Islet precursor cell (in vitro differentiated cells): ENCODE measurements at regions not wholly inside any gene's neighbourhood (a gene's known extent, or its start where the extent isn't known, plus 50 kb on each side); places are given as distances from the start of the nearest gene placed in this dataset.

Experiments
- DNase-seq: peaks from one replicate; pipeline ENCODE4 v3.0.0-alpha.2; 2018

DNA sequence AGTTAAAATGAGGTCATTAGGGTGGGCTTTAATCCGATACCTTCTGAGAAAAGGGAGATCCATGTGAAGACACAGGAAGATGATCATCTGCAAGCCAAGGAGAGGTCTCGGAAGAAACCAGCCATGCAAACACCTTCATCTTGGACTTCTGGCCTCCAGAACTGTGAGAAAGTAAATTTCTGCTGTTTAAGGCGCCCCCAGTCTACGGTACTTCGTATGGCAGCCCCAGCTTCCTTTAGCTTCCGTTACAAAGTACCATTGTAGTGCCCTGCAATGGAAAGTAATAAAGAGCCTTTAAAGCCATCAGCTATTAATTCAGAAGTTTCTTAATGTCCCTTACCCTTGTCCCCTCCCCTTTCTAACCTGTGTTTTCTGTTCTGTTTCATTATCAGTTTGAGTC lies 308.1 kb downstream of the AACS start:
- DNase-seq = no peak

DNA sequence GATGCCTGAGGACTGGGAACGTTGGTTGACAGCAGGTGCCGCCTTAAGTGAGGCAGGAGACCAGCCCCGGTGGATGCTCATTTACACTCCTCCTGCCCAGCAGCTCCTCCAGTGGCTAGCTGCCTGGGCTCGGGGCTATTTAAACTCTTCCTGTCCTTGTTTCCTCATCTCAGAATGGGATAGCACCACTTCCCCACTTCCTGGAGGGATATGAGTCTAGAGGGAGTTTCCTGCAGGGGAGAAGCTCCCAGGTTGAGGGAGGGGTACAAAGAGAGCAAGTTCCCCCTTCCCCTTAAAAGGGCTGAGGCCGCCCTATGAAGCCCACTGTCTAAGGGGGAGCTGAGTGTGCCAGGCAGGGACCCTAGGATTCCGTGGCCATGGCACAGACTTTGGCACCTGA lies 311.2 kb downstream of the AACS start:
- DNase-seq = no peak

DNA sequence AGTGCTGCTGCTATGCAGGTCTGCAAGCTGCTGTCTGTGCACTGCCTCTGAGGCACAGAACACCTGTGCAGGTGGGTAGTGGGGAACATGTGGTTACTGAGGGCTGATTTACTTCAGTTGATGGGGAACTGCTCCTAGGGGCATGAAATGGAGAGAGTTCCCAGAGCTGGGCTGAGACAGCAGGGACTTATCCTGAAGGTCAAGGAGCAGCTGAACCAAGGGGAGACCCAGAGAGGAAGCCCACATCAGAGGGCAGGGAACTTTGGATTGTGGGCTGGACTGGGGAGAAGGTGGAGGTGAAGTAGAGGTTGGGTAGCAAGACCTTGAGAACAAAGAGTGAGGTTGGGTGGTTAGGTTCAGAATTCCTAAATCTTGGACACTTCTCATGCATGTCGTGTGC lies 311.9 kb downstream of the AACS start:
- DNase-seq = no peak

DNA sequence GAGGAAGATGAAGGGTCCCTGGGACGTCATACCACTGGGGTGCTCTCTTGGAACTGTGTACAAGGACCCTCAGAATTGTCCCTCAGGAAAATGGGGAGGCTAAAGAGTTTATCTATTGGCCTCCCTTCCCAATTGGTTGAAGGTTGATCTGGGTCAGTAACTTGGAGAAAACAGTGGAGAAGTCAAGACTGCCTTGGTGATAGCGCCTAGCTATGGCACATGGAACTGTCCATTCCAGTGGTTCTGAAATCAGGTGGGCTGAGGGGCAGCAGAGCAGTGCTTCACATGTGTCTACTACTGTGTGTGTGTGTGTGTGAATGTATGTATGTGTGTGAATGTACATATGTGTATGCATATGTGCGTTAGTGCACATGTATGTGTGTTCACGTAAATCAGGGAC lies 316.1 kb downstream of the AACS start:
- DNase-seq = no peak

DNA sequence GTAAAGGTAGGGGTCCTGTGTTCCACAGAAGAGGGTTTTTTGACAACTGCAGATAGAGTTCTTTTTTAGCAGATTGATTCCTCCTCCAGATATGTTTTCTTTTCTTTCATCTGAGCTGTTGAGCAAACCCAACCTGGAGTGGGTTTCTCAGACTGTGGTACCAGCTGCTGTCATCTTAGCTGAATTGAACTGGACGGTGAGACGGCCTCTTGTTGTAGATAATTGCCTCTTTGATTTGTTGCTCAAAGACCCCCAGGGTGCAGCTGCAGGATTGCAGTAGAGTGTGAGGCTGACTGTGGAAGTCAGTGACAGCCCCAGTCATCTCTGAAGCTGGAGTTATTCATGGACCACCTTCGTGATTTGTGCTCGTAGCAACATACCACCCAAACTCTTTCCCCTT lies 317.7 kb downstream of the AACS start:
- no peak for DNase-seq

DNA sequence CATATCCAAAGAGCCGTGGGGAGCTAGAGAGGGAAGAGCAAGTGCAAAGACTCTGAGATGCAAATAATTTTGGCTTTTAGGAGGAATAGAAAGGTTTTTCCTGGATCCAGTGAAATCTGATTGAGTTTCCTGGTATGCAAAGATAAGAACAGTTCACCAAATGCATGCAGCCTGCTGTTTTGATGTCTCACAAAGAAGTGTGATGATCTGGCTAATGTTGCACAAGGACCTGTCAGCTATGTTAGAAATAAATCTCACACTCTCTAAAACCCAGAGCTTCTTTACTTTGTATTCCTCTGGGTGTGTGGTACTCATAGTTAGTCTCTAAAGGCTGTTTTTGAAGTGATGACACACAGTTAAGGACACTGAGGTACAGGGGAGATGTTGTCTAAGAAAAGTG lies 321.4 kb downstream of the AACS start:
- no peak for DNase-seq

DNA sequence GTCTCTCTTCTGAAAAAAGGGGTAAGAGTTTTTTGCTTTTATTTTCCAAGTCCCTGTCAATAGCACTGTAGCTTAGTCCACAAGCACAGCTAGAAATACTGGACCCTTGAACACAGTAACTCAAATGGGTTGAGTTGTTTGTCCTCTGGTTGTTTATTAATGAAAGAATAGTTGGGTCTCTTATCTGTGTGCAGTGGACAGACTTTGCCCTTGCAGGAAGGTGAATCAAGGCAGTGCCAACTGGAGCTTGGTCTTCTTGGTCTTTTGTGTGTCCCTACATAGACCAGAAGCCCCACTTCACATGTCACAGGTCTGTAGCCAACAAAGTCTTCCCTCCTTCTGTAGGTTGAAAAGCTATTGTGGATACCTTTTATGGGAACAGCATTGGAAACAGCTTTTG lies 322.0 kb downstream of the AACS start:
- no peak for DNase-seq

DNA sequence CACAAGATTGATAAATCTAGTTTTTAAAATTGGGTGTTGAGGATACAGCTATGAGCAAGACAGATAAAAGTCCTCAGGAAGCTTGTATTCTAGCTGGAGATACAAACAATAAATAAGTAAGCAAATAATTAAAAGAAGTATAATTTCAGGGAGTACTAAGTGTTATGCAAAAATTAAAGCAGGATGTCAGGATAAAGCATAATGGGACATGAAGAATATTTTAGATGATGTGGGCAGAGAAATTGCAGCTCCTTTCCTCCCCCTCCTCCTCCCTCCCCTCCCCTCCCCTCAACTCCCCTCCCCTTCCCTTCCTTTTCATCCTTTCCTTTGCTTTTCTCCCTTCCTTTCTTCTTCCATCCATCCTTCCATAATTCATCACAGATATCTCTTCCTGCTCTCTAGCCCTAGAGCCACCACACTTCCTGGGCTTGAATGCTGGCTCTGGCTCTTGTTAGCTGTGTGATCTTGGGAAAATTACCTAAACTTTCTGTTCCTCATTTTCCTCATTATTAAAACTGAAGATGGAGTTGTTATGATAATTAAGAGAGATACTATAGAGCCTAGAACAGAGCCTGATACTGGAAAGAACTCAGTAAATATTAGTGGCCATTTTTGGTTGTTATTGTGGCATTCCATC lies 323.9 kb downstream of the AACS start:
- DNase-seq = no peak

DNA sequence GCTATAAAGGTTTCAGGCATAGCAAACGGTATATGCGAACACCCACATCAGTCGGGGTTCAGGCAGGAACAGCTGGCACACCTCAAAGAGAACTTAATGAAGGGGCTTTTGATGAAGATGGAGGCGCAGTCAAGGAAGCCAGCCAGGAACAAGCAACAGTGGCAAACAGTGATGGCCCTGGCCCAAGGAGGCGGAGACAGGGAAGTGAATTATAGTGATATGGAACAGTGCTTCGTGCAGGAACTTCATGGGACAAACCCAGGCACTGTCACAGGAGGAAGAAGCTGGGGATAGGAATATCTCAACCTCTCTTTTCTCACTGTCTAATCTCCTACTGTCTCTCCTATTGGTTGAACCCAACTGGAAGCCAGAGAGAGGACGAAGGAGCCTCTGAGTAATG lies 328.3 kb downstream of the AACS start:
- DNase-seq = no peak

DNA sequence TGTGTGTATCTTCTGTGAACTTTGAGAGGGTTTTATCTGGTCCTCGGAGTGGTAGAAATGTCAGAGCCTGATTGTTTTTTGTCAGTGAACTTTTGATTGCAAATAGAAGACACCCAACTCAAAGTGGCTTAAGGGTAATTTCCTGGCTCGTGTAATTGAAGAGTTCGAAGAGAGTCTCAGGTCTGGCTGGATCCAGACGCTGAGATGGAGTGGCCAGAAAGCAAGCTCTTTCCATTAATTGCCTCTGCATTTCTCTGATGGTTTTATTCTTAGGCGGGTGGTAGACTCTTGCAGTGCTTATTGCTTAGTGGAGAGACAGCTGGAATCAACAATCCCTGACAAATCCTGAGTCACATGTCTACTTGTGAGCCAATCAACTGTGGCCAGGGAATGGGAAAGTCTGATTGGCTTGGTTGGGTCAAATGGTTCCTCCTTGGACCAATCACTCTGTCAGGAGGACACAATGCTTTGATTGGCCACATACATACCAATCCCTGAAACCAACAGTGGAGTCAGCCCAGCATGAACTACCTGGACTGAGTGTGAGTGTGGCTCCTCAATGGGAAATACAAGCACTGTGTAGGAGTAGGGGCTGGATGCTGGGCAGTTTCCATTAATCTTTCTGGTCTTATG lies 330.5 kb downstream of the AACS start:
- no peak for DNase-seq

DNA sequence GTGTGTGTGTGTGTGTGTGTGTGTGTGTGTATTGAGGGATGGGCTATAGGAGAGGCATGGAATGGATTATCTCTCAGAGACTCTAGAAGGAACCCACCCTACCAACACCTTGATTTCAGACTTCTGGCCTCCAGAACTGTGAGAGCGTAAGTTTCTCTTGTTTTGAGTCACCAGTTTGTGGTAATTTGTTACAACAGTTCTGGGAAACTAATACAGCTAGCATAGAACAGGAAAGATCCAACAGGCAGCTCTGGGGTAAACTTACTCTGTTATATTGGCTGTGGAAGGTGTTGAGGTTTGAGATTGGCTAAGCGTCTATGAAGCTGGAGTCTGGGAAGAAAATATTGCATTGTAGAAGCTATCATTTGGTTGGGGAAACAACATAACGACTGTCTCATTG lies 334.3 kb downstream of the AACS start:
- no peak for DNase-seq

DNA sequence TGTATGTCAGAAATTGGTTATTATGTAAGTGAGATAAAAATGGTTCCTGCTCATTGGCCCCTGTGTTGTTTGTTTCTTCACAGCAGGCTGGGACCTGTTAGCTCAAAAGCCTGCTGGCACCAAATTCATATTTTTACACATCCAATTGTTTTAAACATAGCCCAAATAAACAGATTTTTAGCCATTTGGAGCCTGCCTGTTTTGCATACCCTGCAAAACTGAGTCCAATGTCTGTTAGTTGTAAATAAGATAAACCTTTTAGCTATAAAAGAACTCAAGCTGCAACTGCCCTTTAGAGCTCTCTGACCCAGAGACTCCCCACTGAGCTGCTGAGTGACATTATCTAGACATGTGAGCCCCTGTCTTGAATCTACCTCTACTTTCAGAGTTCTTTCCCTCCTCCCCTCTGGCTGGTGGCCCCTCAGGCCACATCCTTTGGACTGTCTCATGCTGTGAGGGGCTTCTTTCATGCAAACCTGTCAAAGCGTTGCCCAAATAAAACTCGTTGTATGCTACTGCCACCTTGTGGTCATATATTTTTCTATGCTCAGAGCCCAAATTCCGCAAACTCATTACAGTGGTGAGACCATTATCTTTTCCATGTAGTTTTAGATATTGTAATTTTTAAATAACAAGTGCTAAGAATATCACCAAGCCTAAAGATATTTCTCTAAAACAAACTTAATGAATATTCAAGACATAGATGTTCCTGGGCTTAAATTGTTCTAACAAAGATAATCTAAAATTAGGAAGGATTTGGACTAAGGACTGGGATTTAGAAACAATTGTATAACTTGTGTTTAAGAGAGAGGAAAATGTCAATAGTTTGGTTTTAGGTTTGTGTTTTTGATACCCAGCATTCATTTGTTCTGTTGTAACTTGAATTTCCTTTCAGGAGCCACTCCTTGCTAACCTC lies 337.9 kb downstream of the AACS start:
- DNase-seq = no peak

DNA sequence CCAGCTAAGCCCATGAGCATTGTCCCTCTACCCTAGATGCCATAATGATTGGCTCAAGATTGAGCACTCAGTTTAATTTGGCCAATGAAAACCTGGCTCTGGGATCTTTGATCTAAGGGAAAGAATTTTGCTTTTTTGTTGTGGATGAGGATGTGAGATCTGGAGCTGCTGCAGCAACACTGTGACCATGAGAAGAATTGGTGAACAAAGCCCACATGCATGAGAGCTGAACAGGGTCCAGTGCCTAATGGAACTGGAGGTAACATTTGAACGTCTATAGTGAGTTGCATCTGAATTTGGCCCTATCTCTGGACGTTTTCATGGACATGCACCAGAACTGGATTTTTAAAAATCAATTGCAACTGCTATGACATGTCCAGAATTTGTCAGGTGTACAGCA lies 338.6 kb downstream of the AACS start:
- DNase-seq = no peak

DNA sequence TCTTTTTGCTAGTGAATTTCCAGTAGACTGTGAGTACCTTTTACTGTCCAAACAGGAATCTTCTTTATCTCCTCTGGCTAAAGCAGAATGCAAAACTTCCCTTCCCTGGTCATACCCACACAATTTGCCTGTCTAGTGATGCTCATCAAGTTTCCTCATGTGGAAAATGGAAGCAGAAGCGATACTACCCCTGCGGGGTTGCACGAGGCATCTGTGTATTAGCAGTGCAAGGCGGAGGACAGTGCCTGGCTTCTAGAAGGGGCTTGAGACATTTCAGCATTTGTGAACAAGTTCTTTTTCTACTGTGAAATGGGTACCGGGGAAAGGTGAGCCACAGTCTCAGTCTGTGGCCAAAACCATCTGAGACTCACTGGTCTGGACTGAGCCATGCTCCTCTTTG lies 340.9 kb downstream of the AACS start:
- no peak for DNase-seq

DNA sequence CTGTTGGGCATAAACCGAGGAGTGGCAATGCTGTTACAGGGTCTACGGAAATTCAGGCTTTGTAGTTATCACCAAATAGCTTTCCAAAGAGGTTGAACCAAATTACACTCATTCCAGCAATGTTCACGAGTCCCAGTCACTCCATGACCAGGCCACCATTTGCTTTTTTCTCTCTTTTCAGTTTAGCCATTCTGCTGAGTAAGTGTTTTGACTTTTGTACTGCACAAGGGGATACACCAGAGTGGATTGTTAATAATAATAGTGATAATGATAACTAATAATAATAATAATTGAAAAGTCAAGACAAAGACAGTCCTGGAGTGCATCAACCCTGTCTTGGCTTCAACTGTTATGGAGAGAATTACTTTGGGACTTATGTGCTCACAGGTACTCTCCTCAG lies 343.5 kb downstream of the AACS start:
- no peak for DNase-seq

DNA sequence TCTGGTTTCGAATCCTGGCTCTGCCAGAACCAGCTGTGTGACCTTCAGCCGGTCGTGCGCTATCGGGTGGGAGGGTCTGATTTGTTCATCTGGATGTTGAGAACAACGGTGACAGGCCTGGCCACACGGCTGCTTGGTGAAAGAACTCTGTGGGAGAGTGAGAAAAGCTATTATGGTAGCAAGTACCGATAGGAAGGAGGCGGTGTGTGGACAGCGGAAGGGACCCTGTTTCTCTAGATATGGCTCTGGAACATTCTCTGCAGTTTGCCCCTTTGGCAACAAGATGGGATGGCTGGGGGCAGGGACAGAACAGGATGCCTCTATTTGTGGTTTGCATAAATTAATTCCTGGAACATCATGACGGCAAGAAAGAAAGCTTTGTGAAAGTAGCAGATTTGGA lies 347.3 kb downstream of the AACS start:
- DNase-seq = no peak

DNA sequence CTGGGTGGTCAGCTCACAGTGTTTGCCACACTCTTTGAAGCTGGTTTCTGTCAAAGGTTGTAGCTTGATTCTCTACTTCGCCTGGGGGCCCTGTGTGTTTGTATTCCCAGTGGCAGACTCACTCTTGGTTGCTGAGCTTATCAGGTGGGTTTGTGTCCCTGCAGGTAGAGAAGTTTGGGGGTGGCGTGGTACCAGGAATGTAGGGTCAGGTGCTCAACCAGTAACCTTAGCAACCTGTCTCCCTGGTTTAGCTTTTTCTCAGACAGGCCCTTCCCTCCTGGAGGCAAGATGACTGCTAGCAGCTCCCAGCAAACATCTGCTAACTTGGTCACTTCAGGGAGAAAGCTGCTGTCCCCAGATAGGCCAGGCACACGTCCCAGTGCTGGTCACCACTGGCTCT lies 352.2 kb downstream of the AACS start:
- DNase-seq = no peak

DNA sequence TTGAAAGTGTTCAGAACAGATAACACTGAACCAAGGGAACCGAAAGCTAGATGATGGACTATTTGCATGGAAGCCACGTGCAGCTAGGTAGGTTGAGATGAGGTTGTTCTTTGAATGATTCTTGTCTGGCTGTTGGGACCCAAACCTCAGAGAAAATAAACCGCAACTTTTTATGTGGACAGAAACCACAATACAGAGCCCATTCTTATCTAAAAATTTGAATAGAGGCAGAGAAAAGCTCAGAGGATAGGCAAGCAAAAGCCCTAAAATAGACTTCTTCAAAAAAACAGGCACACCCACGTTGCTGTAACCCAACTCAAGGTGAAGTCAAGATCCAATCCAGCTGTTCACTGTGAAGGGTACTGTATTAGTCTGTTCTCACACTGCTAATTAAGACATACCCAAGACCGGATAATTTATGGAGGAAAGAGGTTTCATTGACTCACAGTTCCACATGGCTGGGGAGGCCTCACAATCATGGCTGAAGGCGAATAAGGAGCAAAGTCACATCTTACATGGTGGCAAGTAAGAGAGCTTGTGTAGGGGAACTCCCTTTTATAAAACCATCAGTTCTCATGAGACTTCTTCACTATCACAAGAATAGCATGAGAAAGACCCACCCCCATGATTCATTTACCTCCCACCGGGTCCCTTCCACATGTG lies 353.8 kb downstream of the AACS start:
- DNase-seq = peak; percentile 14

DNA sequence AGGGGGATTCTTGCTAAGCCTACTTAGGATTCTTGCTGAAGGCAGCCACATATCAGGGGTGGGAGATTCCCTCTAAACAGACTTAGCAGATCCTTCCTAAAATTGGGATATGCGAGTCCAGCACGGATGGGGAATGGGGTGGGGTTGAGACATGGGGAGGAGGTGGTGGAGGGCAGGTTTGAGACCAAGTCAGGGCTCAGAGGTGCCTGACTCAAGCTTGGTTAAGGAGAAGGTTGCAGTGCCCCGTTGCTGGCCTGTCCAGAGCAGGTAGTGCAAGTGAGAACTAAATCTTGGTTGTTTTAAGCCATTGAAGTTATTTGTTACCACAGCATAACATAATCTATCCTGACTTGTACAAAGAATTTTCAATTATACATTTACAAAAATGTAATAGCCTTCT lies 359.7 kb downstream of the AACS start:
- DNase-seq = no peak

DNA sequence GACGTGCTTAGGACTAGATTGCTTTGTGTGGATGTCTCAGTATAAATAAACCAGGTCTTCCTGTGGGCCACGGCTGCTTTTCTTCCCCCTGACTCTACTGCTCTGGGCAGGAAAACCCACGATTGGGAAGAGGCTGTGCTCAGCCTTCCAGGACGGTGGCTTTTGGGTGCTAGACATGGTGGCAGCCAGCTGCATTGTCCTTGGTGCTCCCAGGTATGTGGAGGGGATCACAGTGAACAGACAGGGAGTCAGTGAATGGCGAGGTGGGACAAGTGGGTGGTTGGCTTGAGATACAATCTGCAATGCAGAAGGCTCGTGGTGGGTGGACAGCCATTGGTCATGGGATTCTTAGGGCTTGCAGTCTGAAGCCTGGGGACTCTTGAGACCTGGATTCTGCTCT lies 366.3 kb downstream of the AACS start:
- DNase-seq = no peak

DNA sequence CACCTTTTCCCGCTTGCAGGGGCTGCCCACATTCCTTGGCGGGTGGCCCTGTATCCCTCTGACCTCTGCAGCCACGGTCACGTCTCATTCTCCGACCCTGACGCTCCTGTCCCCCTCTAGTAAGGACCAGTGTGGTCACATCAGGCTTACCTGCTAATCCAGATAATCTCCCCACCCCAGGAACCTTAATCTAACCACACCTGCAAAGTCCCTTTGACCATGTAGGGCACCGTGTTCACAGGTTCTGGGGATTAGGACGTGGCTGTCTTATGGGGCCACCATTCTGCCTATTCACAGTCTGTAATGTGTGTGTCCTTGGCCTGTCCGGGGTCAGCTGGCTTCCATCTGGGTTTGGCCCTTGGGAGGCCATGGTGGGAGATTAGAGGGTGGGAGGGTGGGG lies 368.9 kb downstream of the AACS start:
- no peak for DNase-seq

DNA sequence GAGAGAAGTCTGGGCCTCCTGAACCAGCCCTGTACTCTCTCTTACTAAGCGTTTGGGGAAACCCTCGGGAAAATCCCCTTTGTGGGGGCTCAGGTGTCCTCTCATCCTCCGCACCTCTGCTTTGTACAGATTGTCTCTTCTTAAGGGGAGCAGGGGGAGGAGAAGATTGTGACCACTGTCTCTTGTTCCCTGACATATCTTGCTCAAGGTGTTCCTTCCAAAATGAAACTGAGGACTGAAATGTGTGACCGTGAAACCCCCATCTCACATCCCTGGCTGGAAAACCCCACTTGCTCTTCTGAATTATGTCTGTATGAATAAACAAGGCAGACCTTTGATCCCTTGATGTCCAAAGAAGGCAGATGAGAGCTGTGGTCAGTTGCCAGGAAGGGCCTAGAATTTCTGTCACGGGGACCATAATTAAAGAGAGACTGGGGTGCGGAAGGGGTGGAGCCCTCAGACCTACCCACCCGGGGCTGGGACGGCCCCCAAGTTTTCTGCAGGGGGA lies 369.8 kb downstream of the AACS start:
- no peak for DNase-seq

DNA sequence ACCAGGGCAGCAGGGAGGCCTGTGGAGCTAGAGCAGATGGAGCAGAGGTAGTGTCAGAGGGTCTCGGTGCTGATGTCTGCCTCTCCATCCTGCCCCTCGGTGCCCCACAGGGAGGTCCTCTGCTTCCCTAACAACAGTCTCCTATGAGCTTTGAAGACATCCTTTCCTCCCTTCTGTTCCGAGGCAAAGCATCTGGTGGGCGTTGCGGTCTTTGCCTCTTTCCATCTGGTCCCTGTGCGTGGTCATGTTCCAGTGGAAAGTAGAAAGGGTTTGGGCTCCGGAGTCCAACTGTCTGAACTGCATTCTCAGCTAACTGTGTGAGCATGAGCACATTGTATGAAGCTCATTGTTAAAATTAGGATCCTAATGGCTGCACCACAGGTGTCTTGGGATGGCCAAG lies 370.6 kb downstream of the AACS start:
- DNase-seq = no peak

DNA sequence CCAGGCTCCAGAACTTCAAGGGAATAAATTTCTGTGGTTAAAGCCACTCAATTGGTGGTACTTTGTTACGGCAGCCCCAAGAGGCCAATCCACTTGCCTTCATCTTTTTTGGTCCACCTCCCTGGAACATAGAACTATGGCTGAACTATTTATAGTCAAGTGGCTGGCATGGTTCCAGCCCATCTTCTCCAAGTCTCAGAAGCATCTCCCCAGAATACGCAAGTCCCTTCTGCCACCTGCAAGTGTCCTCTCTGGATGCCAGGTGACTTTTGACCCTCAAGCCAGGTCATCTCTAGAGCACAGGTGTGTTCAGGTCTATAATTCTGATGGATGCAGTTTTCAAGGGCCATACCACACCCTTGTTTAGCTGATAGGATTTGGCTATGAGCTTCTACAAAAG lies 371.5 kb downstream of the AACS start:
- no peak for DNase-seq
